Naive thymus-derived CD4-positive, alpha-beta T cell (primary cell): ENCODE measurements at regions not wholly inside any gene's neighbourhood (a gene's known extent, or its start where the extent isn't known, plus 50 kb on each side); places are given as distances from the start of the nearest gene placed in this dataset.
A peak's percentile ranks its signal among the peaks of the same experiment; 100 is the strongest.

Source experiments
- ATAC-seq: fragments of 150-1000 bp; cut with Tn5 transposase; 2 replicates; pipeline ENCODE4 v1.10.0; 2021; ENCODE audit warnings: mild to moderate bottlenecking, moderate library complexity
- CTCF ChIA-PET: fragments of 350-600 bp; sonication (Branson Sonifier 250); formaldehyde crosslinking; loops from one replicate; lab custom pipeline; 2021; ENCODE audit warnings: antibody characterized with exemption; lab: Charles Lee
- POLR2A ChIA-PET: fragments of 350-600 bp; sonication (Branson Sonifier 250); formaldehyde crosslinking; loops from one replicate; lab custom pipeline; 2021; ENCODE audit warnings: antibody characterized with exemption, inconsistent platforms; lab: Charles Lee
- DNase-seq, 9 donors: peaks; one replicate each; pipeline versions ENCODE4 v3.0.0 to v3.0.0-alpha.2; 2020 to 2022; ENCODE audit warnings: mixed read lengths in 1 of 9
- H3K27ac ChIP-seq: one replicate; pipeline ENCODE4 v1.7.0; 2013; ENCODE audit warnings: mild to moderate bottlenecking, low read depth, low read length, moderate library complexity
- H3K27me3 ChIP-seq, 2 donors: one replicate each; pipeline ENCODE4 v1.7.0; 2013; ENCODE audit warnings: low read length in 2 of 2, mild to moderate bottlenecking in 2 of 2, moderate library complexity in 2 of 2; ENCODE audit not compliant: control insufficient read depth in 2 of 2, insufficient read depth in 2 of 2
- H3K36me3 ChIP-seq, 3 experiments: 1 replicate in 2 of 3; 2 replicates in 1 of 3; pipeline ENCODE4 v1.7.0; 2013; ENCODE audit warnings: low read length in 3 of 3, mild to moderate bottlenecking in 3 of 3, moderate library complexity in 1 of 3; ENCODE audit not compliant: insufficient read depth in 3 of 3, control insufficient read depth in 2 of 3
- H3K4me1 ChIP-seq, 2 donors: one replicate each; pipeline ENCODE4 v1.7.0; 2013; ENCODE audit warnings: low read length in 2 of 2, mild to moderate bottlenecking in 2 of 2, moderate library complexity in 1 of 2; ENCODE audit not compliant: control insufficient read depth in 2 of 2, insufficient read depth in 2 of 2
- H3K4me3 ChIP-seq: 2 replicates; pipeline ENCODE4 v1.7.0; 2013; ENCODE audit warnings: mild to moderate bottlenecking, low read length
- H3K9me3 ChIP-seq, 3 experiments: 1 replicate in 2 of 3; 2 replicates in 1 of 3; pipeline ENCODE4 v1.7.0; 2013; ENCODE audit warnings: low read length in 3 of 3; ENCODE audit not compliant: control insufficient read depth in 2 of 3
- H3K27ac Mint-ChIP-seq, 9 donors: one replicate each; pipeline ENCODE4 v1.8.0; 2020 to 2022; ENCODE audit warnings: mixed read lengths in 9 of 9, mild to moderate bottlenecking in 8 of 9, moderate library complexity in 5 of 9, inconsistent platforms in 2 of 9
- H3K27me3 Mint-ChIP-seq, 5 donors: one replicate each; pipeline ENCODE4 v1.8.0; 2021 to 2022; ENCODE audit warnings: mixed read lengths in 5 of 5, mild to moderate bottlenecking in 1 of 5
- H3K36me3 Mint-ChIP-seq, 5 donors: one replicate each; pipeline ENCODE4 v1.8.0; 2020 to 2022; ENCODE audit warnings: mixed read lengths in 5 of 5, mild to moderate bottlenecking in 3 of 5, inconsistent platforms in 1 of 5
- H3K4me1 Mint-ChIP-seq, 7 donors: one replicate each; pipeline ENCODE4 v1.8.0; 2020 to 2022; ENCODE audit warnings: mixed read lengths in 7 of 7, mild to moderate bottlenecking in 3 of 7, inconsistent platforms in 1 of 7
- H3K4me3 Mint-ChIP-seq, 10 donors: one replicate each; pipeline ENCODE4 v1.8.0; 2020 to 2022; ENCODE audit warnings: mild to moderate bottlenecking in 10 of 10, mixed read lengths in 10 of 10, moderate library complexity in 6 of 10, inconsistent platforms in 2 of 10
- H3K9me3 Mint-ChIP-seq, 11 donors: one replicate each; pipeline ENCODE4 v1.8.0; 2020 to 2022; ENCODE audit warnings: mixed read lengths in 11 of 11, mild to moderate bottlenecking in 4 of 11, inconsistent platforms in 1 of 11, moderate library complexity in 1 of 11
- intact Hi-C, 2 donors: fragments of 100-400 bp; cut with micrococcal nuclease; formaldehyde crosslinking; loops; one replicate each; pipeline ENCODE4 v1.15.1; 2023

DNA sequence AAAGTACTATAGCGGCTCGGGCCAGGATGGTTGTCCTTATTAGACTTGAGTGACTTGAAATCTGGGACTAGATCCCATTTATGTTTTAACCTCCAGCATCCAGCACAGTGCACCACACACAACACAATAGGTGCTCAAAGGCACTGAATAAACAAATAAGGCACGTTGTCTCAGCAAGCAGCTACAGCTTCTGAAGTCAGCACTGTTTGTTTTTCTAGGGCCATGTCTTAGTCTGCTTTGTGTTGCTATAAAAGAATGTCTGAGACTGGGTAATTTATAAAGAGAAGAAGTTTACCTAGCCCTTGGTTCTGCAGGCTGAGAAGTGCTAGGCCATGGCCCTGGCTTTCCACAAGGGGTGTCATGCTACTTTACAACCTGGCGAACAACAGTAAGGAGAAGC is 102.1 kb upstream of the LNX1 start:
- Histone ChIP-seq H3K27ac (no peak overlapping the region), H3K27me3 (no peaks in the 10 kb centered on the region), H3K4me3 (no peak overlapping the region), H3K36me3 (no peaks in the 10 kb centered on the region), H3K4me1 (no peaks in the 10 kb centered on the region), H3K9me3 (no peaks in the 10 kb centered on the region)
- no peak for DNase-seq
- ChIA-PET CTCF (no interaction called here), POLR2A (no interaction called here)
- Mint-ChIP-seq H3K27me3 (peaks cover 4 to 32% (median 17%) of the 10 kb centered on the region in 5 donors), H3K4me1 (no peaks in the 10 kb centered on the region), H3K9me3 (peaks cover 0 to 9% (median 0%) of the 10 kb centered on the region in 11 donors), H3K4me3 (no peak overlapping the region), H3K27ac (no peak overlapping the region), H3K36me3 (no peaks in the 10 kb centered on the region)
- intact Hi-C loops: no loop called here
- ATAC-seq: no peak

DNA sequence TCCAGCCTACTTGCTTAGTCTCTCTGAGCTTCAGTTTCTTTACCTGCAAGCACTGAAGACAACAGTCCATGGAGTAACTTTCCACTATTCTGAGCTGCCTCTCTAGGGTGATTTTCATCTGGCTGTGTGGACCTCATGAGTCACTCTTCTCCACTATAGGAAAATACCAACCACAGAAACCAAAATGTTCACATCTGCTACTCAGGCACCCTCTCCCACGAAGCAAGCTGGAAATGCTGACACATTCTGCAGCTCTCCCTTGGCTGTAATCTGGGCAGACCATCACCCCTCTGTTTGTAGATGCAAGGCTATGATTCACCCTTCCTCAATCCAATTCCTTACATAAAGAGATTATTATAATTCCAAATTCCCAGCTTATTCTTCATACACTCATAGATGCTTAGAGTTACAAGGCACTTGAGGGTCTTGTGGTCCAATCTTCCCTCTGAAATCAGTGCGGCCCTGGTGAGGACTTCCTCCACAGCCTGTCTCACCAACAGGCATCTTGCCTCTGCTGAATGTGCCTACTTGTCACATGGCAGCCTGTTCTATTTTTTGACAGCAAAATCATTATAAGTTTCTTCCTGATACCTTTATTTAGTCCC is 97.0 kb upstream of the LNX1 start:
- ATAC-seq: peak; percentile 50
- H3K27me3 ChIP-seq: peaks cover 0 to 6% of the 10 kb centered on the region in 2 donors
- no peak overlapping the region for H3K4me3 ChIP-seq
- intact Hi-C loops: no loop called here
- H3K4me1 ChIP-seq: no peaks in the 10 kb centered on the region
- peak in 1 of 9 donors; percentile 23 for DNase-seq
- H3K27me3 Mint-ChIP-seq: peaks cover 0 to 41% (median 36%) of the 10 kb centered on the region in 5 donors
- CTCF ChIA-PET: no interaction called here
- no peak overlapping the region for H3K4me3 Mint-ChIP-seq
- no peak overlapping the region for H3K27ac ChIP-seq
- no peaks in the 10 kb centered on the region for H3K9me3 ChIP-seq
- no peaks in the 10 kb centered on the region for H3K36me3 ChIP-seq
- no peaks in the 10 kb centered on the region for H3K4me1 Mint-ChIP-seq
- H3K36me3 Mint-ChIP-seq: no peaks in the 10 kb centered on the region
- H3K27ac Mint-ChIP-seq: no peak overlapping the region
- POLR2A ChIA-PET: no interaction called here
- peaks cover 0 to 9% (median 0%) of the 10 kb centered on the region in 11 donors for H3K9me3 Mint-ChIP-seq

DNA sequence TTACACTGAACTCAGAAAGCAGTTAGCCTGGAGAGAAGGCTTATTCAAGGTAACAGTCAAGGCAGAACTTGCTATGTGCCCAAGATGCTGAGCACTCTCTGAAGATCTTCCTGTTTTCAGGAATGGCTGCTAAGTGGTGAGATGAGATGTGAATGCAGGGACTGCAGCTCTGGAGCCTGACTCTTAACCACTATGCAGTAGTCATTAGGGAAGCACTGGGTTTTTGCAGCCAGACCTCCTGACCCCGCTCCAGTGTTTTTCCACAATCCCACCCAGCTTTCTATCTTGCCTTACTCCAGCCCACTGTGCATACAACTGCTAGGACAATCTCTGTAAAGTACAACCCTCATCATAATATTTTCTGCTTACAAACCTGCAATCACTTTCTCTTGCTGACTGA is 95.2 kb upstream of the LNX1 start:
- CTCF ChIA-PET: no interaction called here
- no peaks in the 10 kb centered on the region for H3K4me1 ChIP-seq
- intact Hi-C loops: no loop called here
- Mint-ChIP-seq H3K4me1 (no peaks in the 10 kb centered on the region), H3K9me3 (peaks cover 0 to 9% (median 0%) of the 10 kb centered on the region in 11 donors), H3K27me3 (peaks cover 0 to 46% (median 30%) of the 10 kb centered on the region in 5 donors), H3K27ac (no peak overlapping the region), H3K4me3 (no peak overlapping the region), H3K36me3 (no peaks in the 10 kb centered on the region)
- H3K9me3 ChIP-seq: no peaks in the 10 kb centered on the region
- ATAC-seq: no peak
- no peak overlapping the region for H3K27ac ChIP-seq
- POLR2A ChIA-PET: no interaction called here
- peaks cover 0 to 6% of the 10 kb centered on the region in 2 donors for H3K27me3 ChIP-seq
- H3K36me3 ChIP-seq: no peaks in the 10 kb centered on the region
- DNase-seq: no peak
- no peak overlapping the region for H3K4me3 ChIP-seq

DNA sequence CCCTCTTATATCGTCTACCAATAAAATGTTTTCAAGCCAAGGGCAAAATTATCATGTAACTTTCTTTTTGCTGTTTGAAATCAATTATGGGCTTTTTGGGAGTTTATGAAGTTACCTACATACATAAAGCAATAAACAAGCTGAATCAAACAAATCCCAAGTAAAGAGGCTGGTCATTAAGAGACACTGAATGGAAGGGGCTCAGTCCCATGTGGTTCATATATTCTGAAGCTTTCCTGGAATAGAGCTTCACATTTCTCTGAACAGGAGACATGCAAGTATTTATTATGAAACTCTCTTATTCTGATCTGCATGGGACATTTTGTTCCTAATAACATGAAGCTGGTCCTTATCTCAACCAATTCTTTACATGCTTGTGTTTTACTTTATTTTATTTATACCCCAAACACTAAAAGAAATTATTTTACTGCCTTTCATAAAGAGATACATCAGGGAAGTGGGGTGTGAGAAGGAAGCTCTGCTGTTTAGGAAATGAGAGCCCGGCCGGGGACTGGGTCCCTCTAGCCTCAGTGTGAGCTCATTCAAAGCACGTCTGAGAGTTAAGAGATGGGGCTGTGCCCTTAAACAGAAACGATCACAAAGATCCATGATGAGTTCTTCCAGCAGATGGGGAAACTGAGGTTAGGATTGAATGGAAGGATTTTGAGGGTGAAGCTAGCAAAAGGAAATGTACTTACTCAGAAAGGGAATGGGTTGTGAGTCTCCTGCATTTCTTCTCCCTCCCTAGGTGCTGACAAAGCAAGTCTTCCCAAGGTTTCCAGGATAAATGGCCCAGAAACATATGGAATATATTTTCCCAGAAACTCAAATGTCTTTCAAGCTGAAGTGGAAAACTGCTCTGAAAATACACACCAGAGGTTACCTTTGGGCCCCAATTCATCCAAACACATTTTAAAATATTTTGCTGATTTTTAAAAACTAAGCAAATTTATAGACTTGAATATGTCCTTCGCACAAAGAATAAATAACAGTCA is 93.1 kb upstream of the LNX1 start:
- H3K4me1 Mint-ChIP-seq: no peaks in the 10 kb centered on the region
- no peaks in the 10 kb centered on the region for H3K4me1 ChIP-seq
- intact Hi-C loops: no loop called here
- H3K27me3 ChIP-seq: peaks cover 0 to 6% of the 10 kb centered on the region in 2 donors
- H3K27ac Mint-ChIP-seq: no peak overlapping the region
- DNase-seq (no peak), ATAC-seq (no peak)
- H3K36me3 ChIP-seq: no peaks in the 10 kb centered on the region
- H3K27me3 Mint-ChIP-seq: peaks cover 0 to 39% (median 23%) of the 10 kb centered on the region in 5 donors
- H3K9me3 Mint-ChIP-seq: peaks cover 0 to 7% (median under 1%) of the 10 kb centered on the region in 11 donors
- no peaks in the 10 kb centered on the region for H3K9me3 ChIP-seq
- H3K4me3 ChIP-seq: no peak overlapping the region
- H3K4me3 Mint-ChIP-seq: no peak overlapping the region
- POLR2A ChIA-PET: no interaction called here
- CTCF ChIA-PET: no interaction called here
- no peaks in the 10 kb centered on the region for H3K36me3 Mint-ChIP-seq
- H3K27ac ChIP-seq: no peak overlapping the region

DNA sequence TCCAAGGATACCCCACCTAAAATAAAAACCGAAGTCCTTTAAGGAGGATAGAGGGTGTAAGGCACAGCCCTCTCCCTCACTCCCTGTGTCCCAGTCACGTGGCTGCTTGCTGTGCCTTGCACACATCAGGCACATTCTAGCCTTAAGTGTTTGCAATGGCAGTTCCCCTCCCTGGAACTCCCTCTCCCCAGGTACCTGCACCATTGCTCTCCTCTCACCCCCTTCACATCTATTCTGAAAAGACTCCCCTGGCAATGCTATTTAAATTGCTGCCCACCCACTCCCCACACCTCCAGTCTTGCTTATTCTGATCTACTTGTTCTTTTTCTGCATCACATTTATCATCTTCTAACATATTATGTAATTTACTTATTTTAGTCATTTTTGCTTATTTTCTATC is 91.6 kb upstream of the LNX1 start:
- Histone ChIP-seq H3K4me3 (no peak overlapping the region), H3K9me3 (no peaks in the 10 kb centered on the region), H3K4me1 (no peaks in the 10 kb centered on the region), H3K27me3 (peaks cover 0 to 6% of the 10 kb centered on the region in 2 donors), H3K27ac (no peak overlapping the region), H3K36me3 (no peaks in the 10 kb centered on the region)
- ATAC-seq (no peak), DNase-seq (no peak)
- Mint-ChIP-seq H3K4me3 (no peak overlapping the region), H3K4me1 (no peaks in the 10 kb centered on the region), H3K27me3 (peaks cover 0 to 41% (median 24%) of the 10 kb centered on the region in 5 donors), H3K36me3 (no peaks in the 10 kb centered on the region), H3K9me3 (peaks cover 0 to 7% (median 2%) of the 10 kb centered on the region in 11 donors), H3K27ac (no peak overlapping the region)
- ChIA-PET POLR2A (no interaction called here), CTCF (no interaction called here)
- intact Hi-C loops: no loop called here

DNA sequence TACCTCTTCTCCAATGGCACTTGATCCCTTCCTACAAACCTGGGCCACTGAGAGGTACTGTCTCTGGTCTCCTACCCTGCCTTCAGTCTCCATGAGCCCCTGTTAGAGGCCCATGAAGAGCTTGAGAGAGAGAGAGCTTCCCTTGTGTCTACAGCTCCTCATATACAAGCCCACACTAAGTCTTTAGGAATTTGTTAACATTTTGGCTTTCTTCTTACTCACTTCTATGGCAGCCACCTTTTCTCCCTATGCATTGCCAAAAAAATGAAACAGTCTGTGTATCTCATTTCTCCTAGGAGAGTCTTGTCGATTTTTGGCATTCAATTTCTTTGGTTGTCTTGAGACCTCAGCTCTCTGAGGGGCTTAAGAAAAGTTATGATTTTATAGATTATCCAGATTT is 90.9 kb upstream of the LNX1 start:
- ChIA-PET CTCF (no interaction called here), POLR2A (no interaction called here)
- H3K4me1 ChIP-seq: no peaks in the 10 kb centered on the region
- H3K27me3 ChIP-seq: peaks cover 0 to 6% of the 10 kb centered on the region in 2 donors
- Mint-ChIP-seq H3K9me3 (peaks cover 0 to 7% (median 2%) of the 10 kb centered on the region in 11 donors), H3K27me3 (peaks cover 0 to 43% (median 24%) of the 10 kb centered on the region in 5 donors), H3K4me3 (no peak overlapping the region), H3K27ac (no peak overlapping the region), H3K4me1 (no peaks in the 10 kb centered on the region), H3K36me3 (no peaks in the 10 kb centered on the region)
- H3K27ac ChIP-seq: no peak overlapping the region
- ATAC-seq (no peak), DNase-seq (no peak)
- no peaks in the 10 kb centered on the region for H3K36me3 ChIP-seq
- no peak overlapping the region for H3K4me3 ChIP-seq
- intact Hi-C loops: no loop called here
- no peaks in the 10 kb centered on the region for H3K9me3 ChIP-seq
